ENCODE measurements at regions not wholly inside any gene's neighbourhood (a gene's known extent, or its start where the extent isn't known, plus 50 kb on each side); places are given as distances from the start of the nearest gene placed in this dataset.

DNA sequence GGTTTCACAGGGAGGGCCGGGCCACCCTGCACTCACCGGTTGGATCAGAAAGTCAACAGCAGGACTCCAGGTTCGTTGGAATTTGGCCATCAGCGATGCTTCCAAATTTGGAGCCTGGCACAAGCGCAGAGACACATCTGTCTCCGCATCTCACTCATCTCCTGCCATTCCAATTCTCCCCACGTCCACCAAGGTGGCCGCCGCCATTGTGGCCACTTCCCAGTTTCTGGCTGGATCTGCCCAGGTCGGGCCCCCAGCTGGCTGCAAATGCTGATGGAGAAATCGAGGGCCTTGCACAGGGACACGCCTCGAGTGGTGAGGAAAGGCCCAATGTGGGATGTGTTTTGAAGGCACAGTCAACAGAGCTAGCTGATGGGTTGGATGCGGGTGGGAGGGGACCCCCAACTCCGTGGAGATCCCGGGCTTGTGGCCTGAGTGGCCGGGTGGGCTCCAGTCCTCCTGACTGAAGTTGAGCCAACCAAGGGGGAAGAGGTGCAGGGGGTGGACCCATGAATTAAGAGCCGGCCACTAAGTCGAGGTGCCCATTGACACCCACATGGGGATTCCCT, 102.7 kb downstream of the CRYAA start:
- DNase-seq, result no peak

DNA sequence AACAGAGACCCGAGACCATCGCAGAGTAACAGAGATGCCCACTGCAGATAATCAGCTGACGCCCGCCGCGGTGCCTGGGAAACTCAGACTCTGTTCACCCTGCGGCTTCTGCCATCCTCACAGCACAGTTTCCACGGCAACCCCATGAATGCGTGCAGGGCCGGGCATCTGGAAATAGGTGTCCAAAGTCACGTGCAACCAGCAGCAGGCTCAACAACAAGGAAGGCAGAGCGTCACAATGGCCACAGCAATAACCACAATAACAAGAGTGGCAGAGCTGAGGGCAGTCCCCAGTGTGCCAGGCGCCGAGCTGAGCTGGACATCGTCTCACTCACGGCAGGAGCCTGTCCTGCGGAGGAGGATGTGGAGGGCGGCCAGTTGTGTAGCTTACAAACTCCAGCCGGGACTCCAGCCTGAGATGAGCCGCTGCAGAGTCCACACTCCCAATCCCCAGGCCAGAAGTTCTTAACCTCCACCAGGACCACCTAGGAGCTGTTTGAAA, 102.0 kb downstream of the CRYAA start:
- no peak for DNase-seq

DNA sequence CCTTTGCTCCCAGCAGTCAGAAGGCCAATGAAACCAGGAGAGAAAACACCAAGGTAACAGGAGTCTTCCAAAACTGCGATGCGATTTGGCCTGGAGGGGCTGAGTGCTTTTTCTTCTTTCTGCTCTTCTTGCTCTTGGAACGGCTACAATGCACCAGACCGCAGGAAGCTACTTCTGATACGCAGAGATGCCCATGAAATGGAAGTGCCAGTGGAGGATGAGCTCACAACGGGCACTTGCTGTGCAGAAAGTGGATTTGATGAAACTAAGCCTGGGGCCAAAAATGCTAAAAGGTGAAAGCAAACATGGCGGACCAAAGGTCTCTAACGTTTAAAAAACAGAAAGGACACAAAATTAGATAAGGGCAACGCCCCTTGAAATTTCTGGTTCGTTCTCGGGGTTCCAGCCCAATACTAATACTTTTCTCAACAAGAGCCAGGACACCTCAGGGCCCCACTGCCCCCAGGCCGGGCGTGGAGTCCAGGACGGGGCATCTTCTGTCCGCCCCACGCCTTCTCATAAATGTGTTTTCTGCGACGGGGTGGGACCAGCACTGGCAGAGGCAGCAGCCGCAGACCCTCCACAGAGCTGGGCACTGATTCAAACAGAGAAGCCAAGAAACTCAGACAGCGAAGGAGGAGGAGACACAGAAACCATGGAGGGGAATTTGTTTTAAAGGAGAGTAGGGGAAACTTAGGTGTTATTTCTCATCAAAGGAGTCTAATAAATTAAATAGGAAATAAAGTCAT, 101.3 kb downstream of the CRYAA start:
- DNase-seq, result no peak

DNA sequence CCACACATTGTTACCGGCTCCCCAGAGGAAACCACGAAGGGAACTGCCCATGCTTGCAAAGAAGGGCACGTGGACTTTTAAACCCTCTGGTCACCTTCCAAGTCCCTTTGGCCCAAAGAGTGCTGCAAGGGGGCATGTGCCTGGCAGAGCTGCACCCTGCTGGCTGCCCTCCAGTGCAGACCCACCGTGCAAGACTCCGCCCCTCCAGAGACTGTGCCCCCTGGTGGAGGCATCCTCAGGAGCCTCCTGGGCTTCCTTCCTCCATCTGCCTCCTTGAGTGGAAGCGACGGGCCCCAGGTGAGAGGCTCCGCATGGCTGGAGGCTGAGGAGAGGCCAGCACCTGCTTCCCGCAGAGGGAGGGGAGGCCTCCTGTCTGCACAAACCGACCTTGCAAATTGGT, 100.6 kb downstream of the CRYAA start:
- peak; percentile 72 for DNase-seq

- DNase-seq, result no peak
These were observed 100.0 kb downstream of the CRYAA start for GRCh38 chr21:43268804-43269186.

- no peak for DNase-seq
These were observed 99.4 kb downstream of the CRYAA start for GRCh38 chr21:43268086-43268803.

DNA sequence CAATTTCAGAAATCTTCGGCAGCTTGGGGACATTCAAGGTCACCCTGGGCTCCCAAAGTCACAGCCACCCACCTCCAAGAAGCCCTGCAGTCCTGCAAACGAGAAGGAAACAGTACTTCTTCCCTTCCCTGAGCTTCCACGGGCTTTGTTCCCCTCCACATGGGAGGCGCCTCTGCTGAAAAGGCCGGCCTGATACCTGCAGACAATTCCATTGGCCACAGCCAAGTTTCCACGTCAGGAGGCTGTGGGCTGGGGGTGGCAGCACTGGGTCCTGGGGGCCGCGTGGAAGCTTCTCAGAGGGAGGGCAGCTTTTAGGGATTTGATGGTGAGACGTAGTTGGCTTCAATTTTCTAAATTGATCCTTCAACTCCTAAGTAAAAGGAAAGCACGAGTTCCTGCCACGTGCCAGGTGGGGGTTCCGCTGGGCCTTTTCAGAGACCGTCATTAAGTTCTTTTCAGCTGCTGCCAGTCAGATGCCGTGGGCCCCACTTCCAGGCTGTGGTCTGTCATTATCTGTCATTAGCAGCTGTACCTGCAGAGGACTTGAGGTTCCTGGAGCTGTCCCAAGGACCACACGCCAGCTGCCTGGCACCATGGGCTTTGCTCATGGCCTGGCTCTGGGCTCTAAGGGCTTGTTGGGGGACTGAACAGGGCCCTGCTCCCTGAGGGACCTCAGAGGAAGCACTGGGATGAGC, 98.7 kb downstream of the CRYAA start:
- no peak for DNase-seq

GRCh38 chr21:43266534-43266933, 97.7 kb downstream of the CRYAA start:
- DNase-seq, result no peak

GRCh38 chr21:43262427-43262826, 93.6 kb downstream of the CRYAA start:
- peak; percentile 59 for DNase-seq

All from activated CD8-positive, alpha-beta memory T cell treated with anti-CD3 and anti-CD28 coated beads, Interleukin-2, amount 50 U/mL, for 48 hours (primary cell).